ENCODE measurements at regions not wholly inside any gene's neighbourhood (a gene's known extent, or its start where the extent isn't known, plus 50 kb on each side); places are given as distances from the start of the nearest gene placed in this dataset.

GRCh38 chr6:130761286-130761685 is 65.9 kb upstream of the SMLR1 start:
- H3K79me2 ChIP-seq (replicated peaks; ENCODE audit: insufficient read depth, low read length): no peaks in the 10 kb centered on the region
- H3K27me3 ChIP-seq (ENCODE audit: insufficient read depth, low read depth, low read length): no peaks in the 10 kb centered on the region
- no peak overlapping the region for H2AFZ ChIP-seq (ENCODE audit: low read depth, low read length)
- H3K27ac ChIP-seq (ENCODE audit: low read length): no peak overlapping the region
- no peaks in the 10 kb centered on the region for H3K36me3 ChIP-seq (ENCODE audit: insufficient read depth, low read length)
- no peaks in the 10 kb centered on the region for H4K20me1 ChIP-seq (ENCODE audit: insufficient read depth)
- H3F3A ChIP-seq (ENCODE audit: insufficient read depth, low read length, poor library complexity, severe bottlenecking): no peaks in the 10 kb centered on the region
- H3K9me2 ChIP-seq (ENCODE audit: insufficient read depth, low read length): no peaks in the 10 kb centered on the region
- H3K4me3 ChIP-seq (ENCODE audit: low read length): no peak overlapping the region
- H3K9me3 ChIP-seq (ENCODE audit: low read length): no peaks in the 10 kb centered on the region
- H3K9ac ChIP-seq (ENCODE audit: low read length): no peak overlapping the region
- TF ChIP-seq CTCF (IDR thresholded peaks at IDR 0.05; ENCODE audit: poor library complexity, severe bottlenecking): no peak
- TF ChIP-seq EP300 (conservative IDR thresholded peaks at IDR 0.05; ENCODE audit: poor library complexity, severe bottlenecking): no peak
- TF ChIP-seq SMC3 (conservative IDR thresholded peaks at IDR 0.05; ENCODE audit: poor library complexity): no peak
- TF ChIP-seq REST (IDR thresholded peaks at IDR 0.05; ENCODE audit: borderline replicate concordance): no peak
- no peak overlapping the region for H3K4me2 ChIP-seq (ENCODE audit: low read length)

GRCh38 chr6:130765181-130765727 is 62.0 kb upstream of the SMLR1 start:
- no peaks in the 10 kb centered on the region for H3K36me3 ChIP-seq (ENCODE audit: insufficient read depth, low read length)
- no peak overlapping the region for H2AFZ ChIP-seq (ENCODE audit: low read depth, low read length)
- no peak overlapping the region for H3K4me2 ChIP-seq (ENCODE audit: low read length)
- H3K4me3 ChIP-seq (ENCODE audit: low read length): no peak overlapping the region
- H4K20me1 ChIP-seq (ENCODE audit: insufficient read depth): no peaks in the 10 kb centered on the region
- no peak overlapping the region for H3K27ac ChIP-seq (ENCODE audit: low read length)
- H3K79me2 ChIP-seq (replicated peaks; ENCODE audit: insufficient read depth, low read length): no peaks in the 10 kb centered on the region
- H3K27me3 ChIP-seq (ENCODE audit: insufficient read depth, low read depth, low read length): no peaks in the 10 kb centered on the region
- no peaks in the 10 kb centered on the region for H3K9me3 ChIP-seq (ENCODE audit: low read length)
- H3F3A ChIP-seq (ENCODE audit: insufficient read depth, low read length, poor library complexity, severe bottlenecking): no peaks in the 10 kb centered on the region
- H3K9me2 ChIP-seq (ENCODE audit: insufficient read depth, low read length): no peaks in the 10 kb centered on the region
- no peak for TF ChIP-seq SMC3 (conservative IDR thresholded peaks at IDR 0.05; ENCODE audit: poor library complexity)
- TF ChIP-seq RAD21 (conservative IDR thresholded peaks at IDR 0.05): no peak
- no peak for TF ChIP-seq EP300 (conservative IDR thresholded peaks at IDR 0.05; ENCODE audit: poor library complexity, severe bottlenecking)
- TF ChIP-seq REST (IDR thresholded peaks at IDR 0.05; ENCODE audit: borderline replicate concordance): no peak
- no peak for TF ChIP-seq TAF1 (IDR thresholded peaks at IDR 0.05; ENCODE audit: low read depth)
- H3K9ac ChIP-seq (ENCODE audit: low read length): no peak overlapping the region

All from neural cell (in vitro differentiated cells).